Breast epithelium (tissue), 3 donors: ENCODE measurements at regions not wholly inside any gene's neighbourhood (a gene's known extent, or its start where the extent isn't known, plus 50 kb on each side); places are given as distances from the start of the nearest gene placed in this dataset.

Source experiments
- POLR2AphosphoS5 ChIP-seq, 3 donors: sonication (generic); formaldehyde crosslinking; IDR thresholded peaks; one replicate each; pipeline ENCODE4 v1.6.1; 2017; ENCODE audit warnings: antibody characterized with exemption in 3 of 3
- TF ChIP-seq, protein P1 (sequence below), 3 donors: fragments of 450-650 bp; IDR thresholded peaks; one replicate each; pipeline ENCODE4 v1.5.1; 2016 to 2017; ENCODE audit warnings: antibody characterized with exemption in 3 of 3, mild to moderate bottlenecking in 3 of 3, moderate library complexity in 3 of 3

- TF ChIP-seq, protein P1, sequence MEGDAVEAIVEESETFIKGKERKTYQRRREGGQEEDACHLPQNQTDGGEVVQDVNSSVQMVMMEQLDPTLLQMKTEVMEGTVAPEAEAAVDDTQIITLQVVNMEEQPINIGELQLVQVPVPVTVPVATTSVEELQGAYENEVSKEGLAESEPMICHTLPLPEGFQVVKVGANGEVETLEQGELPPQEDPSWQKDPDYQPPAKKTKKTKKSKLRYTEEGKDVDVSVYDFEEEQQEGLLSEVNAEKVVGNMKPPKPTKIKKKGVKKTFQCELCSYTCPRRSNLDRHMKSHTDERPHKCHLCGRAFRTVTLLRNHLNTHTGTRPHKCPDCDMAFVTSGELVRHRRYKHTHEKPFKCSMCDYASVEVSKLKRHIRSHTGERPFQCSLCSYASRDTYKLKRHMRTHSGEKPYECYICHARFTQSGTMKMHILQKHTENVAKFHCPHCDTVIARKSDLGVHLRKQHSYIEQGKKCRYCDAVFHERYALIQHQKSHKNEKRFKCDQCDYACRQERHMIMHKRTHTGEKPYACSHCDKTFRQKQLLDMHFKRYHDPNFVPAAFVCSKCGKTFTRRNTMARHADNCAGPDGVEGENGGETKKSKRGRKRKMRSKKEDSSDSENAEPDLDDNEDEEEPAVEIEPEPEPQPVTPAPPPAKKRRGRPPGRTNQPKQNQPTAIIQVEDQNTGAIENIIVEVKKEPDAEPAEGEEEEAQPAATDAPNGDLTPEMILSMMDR (IDR thresholded peaks at IDR 0.05), result no peak
- TF ChIP-seq POLR2AphosphoS5 (IDR thresholded peaks at IDR 0.05), result no peak
Observed at GRCh38 chr20:11387189-11387754, 530.4 kb upstream of the BTBD3 start.
